Activated T-helper 1 cell treated with anti-CD3 and anti-CD28 coated beads, Interleukin-12 subunit alpha, Interleukin-12 subunit beta, Interleukin-2, Interleukin-4 antibody, amounts not matched to agents 30 ng/mL and 10 ng/mL and 1 ng/mL, durations not matched to agents 14 hours and 24 hours and 36 hours (primary cell): ENCODE measurements at regions not wholly inside any gene's neighbourhood (a gene's known extent, or its start where the extent isn't known, plus 50 kb on each side); places are given as distances from the start of the nearest gene placed in this dataset.

Experiments used
- DNase-seq: peaks from one replicate; pipeline ENCODE4 v3.0.0; 2021; ENCODE audit warnings: low spot score
- H3K27ac Mint-ChIP-seq: one replicate; pipeline ENCODE4 v1.8.0; 2021; ENCODE audit warnings: mild to moderate bottlenecking, mixed read lengths
- H3K27me3 Mint-ChIP-seq: one replicate; pipeline ENCODE4 v1.8.0; 2022; ENCODE audit warnings: mild to moderate bottlenecking, moderate library complexity, mixed read lengths; ENCODE audit not compliant: insufficient read depth
- H3K36me3 Mint-ChIP-seq: one replicate; pipeline ENCODE4 v1.8.0; 2021; ENCODE audit warnings: low read depth, mixed read lengths
- H3K4me1 Mint-ChIP-seq: one replicate; pipeline ENCODE4 v1.8.0; 2021; ENCODE audit warnings: low read depth, mixed read lengths
- H3K4me3 Mint-ChIP-seq: one replicate; pipeline ENCODE4 v1.8.0; 2021; ENCODE audit warnings: mild to moderate bottlenecking, moderate library complexity, mixed read lengths
- H3K9me3 Mint-ChIP-seq: one replicate; pipeline ENCODE4 v1.8.0; 2021; ENCODE audit warnings: mixed read lengths
- intact Hi-C: fragments of 100-400 bp; cut with micrococcal nuclease; formaldehyde crosslinking; loops from one replicate; pipeline ENCODE4 v1.15.1; 2024

DNA sequence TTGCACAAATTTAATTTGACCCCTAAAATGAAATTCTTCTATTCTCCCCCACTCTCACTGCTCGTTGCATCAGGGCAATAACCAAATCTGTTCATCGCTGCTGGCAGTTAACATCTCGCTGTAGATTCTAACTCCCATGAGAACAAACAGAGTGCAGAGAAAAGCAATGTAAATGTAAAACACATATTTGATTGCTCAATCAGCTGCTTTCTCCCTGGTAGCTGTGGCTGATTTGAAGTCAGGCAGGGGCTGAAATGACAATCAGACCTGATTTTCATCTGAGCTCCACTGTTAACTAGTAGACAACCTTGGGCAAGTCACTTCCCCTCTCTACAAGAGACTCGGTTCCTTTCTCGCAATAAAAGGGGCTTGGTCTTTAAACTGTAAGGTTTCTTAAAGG lies 119.8 kb upstream of the CPNE4 start:
- no peaks in the 10 kb centered on the region for H3K36me3 Mint-ChIP-seq
- intact Hi-C loops, result no loop called here
- H3K4me1 Mint-ChIP-seq, result no peaks in the 10 kb centered on the region

GRCh38 chr3:132159145-132159544 lies 124.3 kb upstream of the CPNE4 start:
- no peaks in the 10 kb centered on the region for H3K36me3 Mint-ChIP-seq

More for the DNA sequence above, 119.8 kb upstream of the CPNE4 start:
- no peak overlapping the region for H3K4me3 Mint-ChIP-seq
- no peak for DNase-seq
- no peaks in the 10 kb centered on the region for H3K27me3 Mint-ChIP-seq
- H3K27ac Mint-ChIP-seq, result no peak overlapping the region
- H3K9me3 Mint-ChIP-seq, result no peaks in the 10 kb centered on the region

GRCh38 chr3:132160198-132160597 lies 125.4 kb upstream of the CPNE4 start:
- Mint-ChIP-seq H3K27me3 (peaks cover 4% of the 10 kb centered on the region), H3K9me3 (no peaks in the 10 kb centered on the region), H3K27ac (no peak overlapping the region), H3K4me3 (no peak overlapping the region), H3K36me3 (no peaks in the 10 kb centered on the region), H3K4me1 (no peaks in the 10 kb centered on the region)
- no peak for DNase-seq
- intact Hi-C loops, result no loop called here

More at GRCh38 chr3:132159145-132159544, 124.3 kb upstream of the CPNE4 start:
- Mint-ChIP-seq H3K27ac (no peak overlapping the region), H3K9me3 (no peaks in the 10 kb centered on the region), H3K4me3 (no peak overlapping the region), H3K27me3 (peaks cover 4% of the 10 kb centered on the region), H3K4me1 (no peaks in the 10 kb centered on the region)
- intact Hi-C loops, result no loop called here
- DNase-seq, result no peak

DNA sequence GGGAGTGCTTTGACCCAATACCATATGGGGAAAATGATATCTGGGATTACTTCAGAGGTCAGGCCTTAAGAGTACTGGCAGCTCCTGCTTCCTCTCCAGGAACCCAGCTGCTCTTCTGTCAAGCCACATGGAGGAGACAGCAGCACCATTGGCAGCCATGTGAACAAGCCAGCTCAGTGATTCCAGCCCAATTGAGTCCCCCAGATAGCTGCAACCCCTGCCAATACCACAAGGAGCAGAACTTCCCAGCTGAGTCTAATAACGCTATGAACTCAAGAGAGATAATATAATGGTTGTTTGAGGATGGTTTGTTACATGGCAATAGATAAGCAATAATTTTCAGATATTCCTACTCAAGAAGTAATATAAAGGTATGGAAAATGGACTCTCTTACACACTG lies 126.8 kb upstream of the CPNE4 start:
- Mint-ChIP-seq H3K9me3 (no peaks in the 10 kb centered on the region), H3K4me1 (no peaks in the 10 kb centered on the region), H3K36me3 (no peaks in the 10 kb centered on the region), H3K4me3 (no peak overlapping the region), H3K27me3 (peaks cover 4% of the 10 kb centered on the region), H3K27ac (no peak overlapping the region)
- DNase-seq, result no peak
- intact Hi-C loops, result no loop called here

- Mint-ChIP-seq H3K4me1 (no peaks in the 10 kb centered on the region), H3K27ac (no peak overlapping the region), H3K36me3 (no peaks in the 10 kb centered on the region), H3K4me3 (no peak overlapping the region), H3K9me3 (no peaks in the 10 kb centered on the region), H3K27me3 (peaks cover 8% of the 10 kb centered on the region)
- no peak for DNase-seq
- intact Hi-C loops, result no loop called here
These were observed 129.8 kb upstream of the CPNE4 start for GRCh38 chr3:132164469-132165092.

DNA sequence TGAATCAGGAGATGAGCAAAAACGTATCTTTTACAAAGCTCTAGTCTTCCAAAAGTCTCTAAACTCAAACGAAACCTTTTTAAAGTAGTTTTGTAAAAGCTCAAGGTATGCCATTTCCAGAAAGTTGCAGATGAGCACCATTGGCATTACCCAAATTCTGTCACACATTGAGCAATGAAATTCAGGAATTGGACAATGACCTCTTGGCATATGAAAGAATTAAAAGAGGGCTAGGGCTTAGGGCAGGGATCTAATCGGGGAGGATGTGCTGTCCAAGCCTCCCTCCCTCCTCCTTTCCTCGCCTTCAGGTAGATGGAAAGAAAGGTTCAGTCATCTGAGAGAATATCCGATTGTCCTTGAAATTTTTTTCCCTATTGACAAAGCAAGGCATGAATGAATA lies 133.1 kb upstream of the CPNE4 start:
- H3K27me3 Mint-ChIP-seq, result peaks cover 5% of the 10 kb centered on the region
- intact Hi-C loops, result no loop called here
- H3K9me3 Mint-ChIP-seq, result no peaks in the 10 kb centered on the region
- no peaks in the 10 kb centered on the region for H3K36me3 Mint-ChIP-seq
- DNase-seq, result no peak
- no peaks in the 10 kb centered on the region for H3K4me1 Mint-ChIP-seq
- no peak overlapping the region for H3K4me3 Mint-ChIP-seq
- H3K27ac Mint-ChIP-seq, result no peak overlapping the region

GRCh38 chr3:132174500-132174899 lies 139.7 kb upstream of the CPNE4 start:
- DNase-seq, result no peak
- H3K4me1 Mint-ChIP-seq, result no peaks in the 10 kb centered on the region
- intact Hi-C loops, result no loop called here
- H3K27me3 Mint-ChIP-seq, result peaks cover 4% of the 10 kb centered on the region
- H3K36me3 Mint-ChIP-seq, result no peaks in the 10 kb centered on the region
- no peak overlapping the region for H3K27ac Mint-ChIP-seq
- no peaks in the 10 kb centered on the region for H3K9me3 Mint-ChIP-seq
- no peak overlapping the region for H3K4me3 Mint-ChIP-seq

DNA sequence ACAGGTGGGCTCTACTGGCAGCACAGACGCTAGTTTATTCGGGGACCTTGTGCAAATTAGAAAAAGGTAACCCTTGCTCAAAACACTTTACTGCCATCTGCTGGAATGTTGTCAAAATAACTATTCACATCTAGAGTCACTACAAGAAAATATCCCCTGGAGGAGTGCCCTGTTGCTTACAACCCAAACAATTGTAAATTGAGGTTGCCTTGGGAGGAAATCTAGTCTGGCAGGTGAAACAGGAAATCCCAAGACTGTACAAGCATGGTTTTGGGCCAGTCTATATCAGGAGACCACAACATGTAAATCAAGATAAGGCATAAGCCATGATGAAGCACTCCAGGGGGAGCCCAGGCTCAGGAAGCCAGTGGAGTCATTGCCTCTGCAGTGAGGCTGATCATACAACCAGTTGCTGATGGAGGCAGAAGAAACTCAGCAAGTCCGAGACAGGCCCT lies 136.8 kb upstream of the ACP3 start:
- H3K4me1 Mint-ChIP-seq, result peaks cover 7% of the 10 kb centered on the region
- DNase-seq, result no peak
- H3K27me3 Mint-ChIP-seq, result peaks cover 7% of the 10 kb centered on the region
- H3K36me3 Mint-ChIP-seq, result no peaks in the 10 kb centered on the region
- no peak overlapping the region for H3K4me3 Mint-ChIP-seq
- H3K27ac Mint-ChIP-seq, result no peak overlapping the region
- no peaks in the 10 kb centered on the region for H3K9me3 Mint-ChIP-seq
- intact Hi-C loops, result loop anchor here (5.0 kb wide), 1 partner anchor 1148 kb away; no protein-coding TSS in a partner anchor

DNA sequence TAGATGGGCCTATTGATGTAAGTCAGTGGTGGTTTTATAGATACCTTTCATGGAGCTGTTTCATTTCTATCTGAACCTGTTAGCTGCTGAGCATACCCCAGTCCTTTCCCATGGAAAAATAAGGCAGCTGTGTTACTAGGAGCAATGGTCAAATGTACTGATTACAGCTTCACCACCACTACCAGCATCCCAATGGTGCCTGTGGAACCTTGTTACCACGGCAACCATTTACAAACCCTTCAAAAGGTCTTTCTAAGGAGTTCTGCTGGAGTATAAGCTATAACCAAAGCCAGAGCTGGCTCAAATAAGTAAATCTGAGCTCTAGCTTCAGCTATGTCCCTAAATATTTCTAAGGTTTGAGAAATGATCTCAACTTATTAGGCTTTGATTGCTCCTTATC lies 133.4 kb upstream of the ACP3 start:
- no peak for DNase-seq
- Mint-ChIP-seq H3K36me3 (no peaks in the 10 kb centered on the region), H3K4me1 (peaks cover 7% of the 10 kb centered on the region), H3K4me3 (no peak overlapping the region), H3K27ac (no peak overlapping the region), H3K27me3 (peaks cover 11% of the 10 kb centered on the region), H3K9me3 (no peaks in the 10 kb centered on the region)
- intact Hi-C loops, result loop anchor here (5.0 kb wide), 1 partner anchor 1152 kb away; no protein-coding TSS in a partner anchor

DNA sequence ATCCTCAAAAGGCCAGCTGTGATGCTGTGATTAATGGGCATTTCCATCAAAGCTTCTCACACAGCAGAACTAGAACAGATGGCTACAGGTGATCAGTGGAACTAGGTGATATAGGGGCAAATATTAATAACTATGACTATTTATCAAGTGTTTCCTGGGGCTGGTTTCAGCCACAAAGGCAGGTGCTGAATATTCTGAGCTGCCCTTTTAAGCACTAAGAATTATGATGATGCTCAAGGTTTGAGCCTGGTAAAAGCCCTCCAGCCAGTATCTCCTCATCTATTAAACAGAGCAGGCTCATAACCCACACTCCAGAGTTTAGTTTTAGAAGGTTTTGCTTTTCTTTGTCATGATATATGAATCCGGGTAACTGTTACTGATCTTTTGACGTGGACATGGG lies 129.5 kb upstream of the ACP3 start:
- no peaks in the 10 kb centered on the region for H3K4me1 Mint-ChIP-seq
- no peak for DNase-seq
- no peak overlapping the region for H3K4me3 Mint-ChIP-seq
- intact Hi-C loops, result no loop called here
- no peaks in the 10 kb centered on the region for H3K9me3 Mint-ChIP-seq
- no peak overlapping the region for H3K27ac Mint-ChIP-seq
- H3K27me3 Mint-ChIP-seq, result peaks cover 12% of the 10 kb centered on the region
- H3K36me3 Mint-ChIP-seq, result no peaks in the 10 kb centered on the region

- no peak for DNase-seq
- H3K36me3 Mint-ChIP-seq, result no peaks in the 10 kb centered on the region
- no peaks in the 10 kb centered on the region for H3K9me3 Mint-ChIP-seq
- intact Hi-C loops, result no loop called here
- H3K4me1 Mint-ChIP-seq, result no peaks in the 10 kb centered on the region
- peaks cover 9% of the 10 kb centered on the region for H3K27me3 Mint-ChIP-seq
- no peak overlapping the region for H3K27ac Mint-ChIP-seq
- no peak overlapping the region for H3K4me3 Mint-ChIP-seq
These were observed 127.6 kb upstream of the ACP3 start for GRCh38 chr3:132189601-132190000.

- Mint-ChIP-seq H3K27me3 (no peaks in the 10 kb centered on the region), H3K4me3 (no peak overlapping the region), H3K9me3 (no peaks in the 10 kb centered on the region), H3K4me1 (no peaks in the 10 kb centered on the region), H3K36me3 (no peaks in the 10 kb centered on the region), H3K27ac (no peak overlapping the region)
- no peak for DNase-seq
- intact Hi-C loops, result no loop called here
These were observed 121.1 kb upstream of the ACP3 start for GRCh38 chr3:132196113-132196512.

- intact Hi-C loops, result no loop called here
- Mint-ChIP-seq H3K27ac (no peak overlapping the region), H3K4me3 (no peak overlapping the region), H3K36me3 (no peaks in the 10 kb centered on the region), H3K4me1 (no peaks in the 10 kb centered on the region), H3K27me3 (peaks cover 2% of the 10 kb centered on the region), H3K9me3 (no peaks in the 10 kb centered on the region)
- DNase-seq, result no peak
These were observed 118.7 kb upstream of the ACP3 start for GRCh38 chr3:132198516-132198915.

DNA sequence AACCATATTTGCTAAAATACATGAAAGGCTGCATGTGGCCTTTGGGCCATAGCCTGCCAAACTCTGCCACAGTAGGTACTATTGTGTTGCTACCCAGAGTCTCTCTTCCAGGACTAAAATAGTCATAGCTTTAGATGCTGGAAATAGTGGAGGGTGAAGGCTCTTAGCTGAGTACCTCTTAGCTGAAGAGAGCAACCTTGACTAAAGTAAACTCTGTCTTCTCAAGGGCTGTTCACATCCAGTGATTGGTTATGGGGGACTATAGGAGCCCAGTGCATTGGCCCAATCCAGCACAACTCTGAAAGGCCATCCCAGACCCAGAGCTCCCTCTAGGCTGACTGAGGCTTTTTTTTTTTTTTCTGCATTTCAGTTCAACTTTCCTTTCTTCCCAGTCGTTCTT lies 117.8 kb upstream of the ACP3 start:
- intact Hi-C loops, result no loop called here
- H3K4me1 Mint-ChIP-seq, result no peaks in the 10 kb centered on the region
- H3K27me3 Mint-ChIP-seq, result peaks cover 2% of the 10 kb centered on the region
- DNase-seq, result no peak
- no peak overlapping the region for H3K4me3 Mint-ChIP-seq
- no peaks in the 10 kb centered on the region for H3K36me3 Mint-ChIP-seq
- no peaks in the 10 kb centered on the region for H3K9me3 Mint-ChIP-seq
- no peak overlapping the region for H3K27ac Mint-ChIP-seq
